AG10803 (cell line): ENCODE measurements at regions not wholly inside any gene's neighbourhood (a gene's known extent, or its start where the extent isn't known, plus 50 kb on each side); places are given as distances from the start of the nearest gene placed in this dataset.

Source experiments
- DNase-seq: peaks from one replicate; pipeline ENCODE4 v3.0.0; 2010; ENCODE audit warnings: low read depth
- H3K4me3 ChIP-seq: 2 replicates; pipeline ENCODE4 v1.5.1; 2011; ENCODE audit warnings: mild to moderate bottlenecking, low read length, control low read depth
- CTCF ChIP-seq: conservative IDR thresholded peaks from 2 replicates; pipeline ENCODE4 v1.5.1; 2011; ENCODE audit warnings: mild to moderate bottlenecking, low read length, control low read depth, inconsistent platforms

GRCh38 chr5:77828445-77828844 lies 52.3 kb upstream of the TBCA start:
- no peak overlapping the region for H3K4me3 ChIP-seq
- 0 out of 2 replicates have a peak, but pooled peaks have one; percentile 11 for TF ChIP-seq CTCF
- no peak for DNase-seq
